Peyer's patch (tissue), 4 donors: ENCODE measurements at regions not wholly inside any gene's neighbourhood (a gene's known extent, or its start where the extent isn't known, plus 50 kb on each side); places are given as distances from the start of the nearest gene placed in this dataset.

ENCODE experiments used
- CTCF ChIP-seq, 6 experiments: fragments of 450-650 bp in 4 of 6; fragments of 200-600 bp in 2 of 6; sonication (generic) in 1 of 6; IDR thresholded peaks; one replicate each; pipeline ENCODE4 v1.5.1; 2017 to 2019; ENCODE audit warnings: antibody characterized with exemption in 6 of 6, mild to moderate bottlenecking in 3 of 6, moderate library complexity in 1 of 6
- POLR2A ChIP-seq, 2 donors: fragments of 450-650 bp; IDR thresholded peaks; one replicate each; pipeline ENCODE4 v1.5.1; 2017; ENCODE audit warnings: antibody characterized with exemption in 2 of 2, mild to moderate bottlenecking in 2 of 2, moderate library complexity in 2 of 2

- TF ChIP-seq POLR2A (IDR thresholded peaks at IDR 0.05) (no peak), CTCF (IDR thresholded peaks at IDR 0.05) (no peak)
Observed at GRCh38 chr12:18794000-18794399, 56.1 kb downstream of the CAPZA3 start.
